ENCODE measurements at regions not wholly inside any gene's neighbourhood (a gene's known extent, or its start where the extent isn't known, plus 50 kb on each side); places are given as distances from the start of the nearest gene placed in this dataset.

DNA sequence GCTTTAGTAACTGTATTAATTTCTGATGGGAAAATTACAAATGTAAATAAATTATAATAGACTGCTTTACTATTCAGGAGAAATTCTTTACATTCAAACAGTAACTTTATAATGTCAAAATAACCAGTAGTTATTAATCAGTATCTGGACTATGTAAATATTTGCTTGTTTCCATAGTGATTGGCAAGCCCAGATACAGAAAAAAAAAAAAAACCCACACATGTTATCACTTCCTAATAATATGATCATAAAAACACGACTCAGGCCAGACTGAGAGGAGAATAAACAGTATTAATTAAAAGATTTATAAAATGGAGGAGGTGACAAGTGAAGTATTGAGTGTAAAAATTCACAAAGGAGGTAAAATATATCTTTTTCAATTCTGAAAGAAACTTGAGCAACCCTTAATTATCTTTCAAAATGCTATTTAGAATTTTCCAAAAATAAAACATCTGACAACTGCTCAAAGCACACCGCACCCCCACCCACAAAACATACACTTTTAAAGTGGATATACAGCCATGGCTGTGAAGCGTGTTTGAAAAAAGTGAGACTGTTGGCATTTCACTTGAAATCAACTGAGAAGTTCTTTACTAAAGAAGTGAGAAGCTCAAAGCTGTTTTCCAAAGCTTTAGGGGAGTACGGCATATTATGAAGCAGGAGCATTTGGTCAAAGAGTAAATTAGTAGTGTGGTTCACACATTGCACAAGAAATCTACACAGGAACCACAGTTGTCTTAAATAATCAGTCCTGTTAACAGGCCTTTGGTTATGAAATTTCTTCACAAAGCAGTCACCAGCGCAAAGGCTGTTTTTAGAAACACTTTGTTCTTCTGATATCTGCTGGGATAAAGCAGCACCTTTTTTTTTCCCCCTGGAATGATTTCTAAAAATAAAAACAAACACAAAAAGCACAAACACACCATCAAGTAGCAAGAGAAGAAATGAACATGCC lies 475.8 kb downstream of the TXNL1 start:
- TF ChIP-seq GATA3 (IDR thresholded peaks at IDR 0.05; ENCODE audit: low read depth, low read length) (no peak), GATA2 (IDR thresholded peaks at IDR 0.05; ENCODE audit: low read depth, low read length) (no peak)

Data from SH-SY5Y (cell line).